GM12878 (cell line): ENCODE measurements at regions not wholly inside any gene's neighbourhood (a gene's known extent, or its start where the extent isn't known, plus 50 kb on each side); places are given as distances from the start of the nearest gene placed in this dataset.

Experiments
- ATAC-seq: fragments of 200-7000 bp; cut with Tn5 transposase; 3 replicates; pipeline ENCODE4 v1.9.1; 2020; ENCODE audit warnings: mild to moderate bottlenecking, moderate library complexity
- BruUV-seq: library from RNA; stranded (reverse); fragments of 400-500 nt; replicated peaks from 2 replicates; lab custom pipeline; 2021; lab: Mats Ljungman, UMichigan
- CTCF ChIA-PET: fragments of 300-600 bp; sonication (Branson Sonifier 250); formaldehyde crosslinking; extraction: SDS; loops from one replicate; lab custom pipeline; 2021; ENCODE audit warnings: inconsistent platforms; lab: Yijun Ruan, JAX
- POLR2A ChIA-PET: fragments of 350-600 bp; formaldehyde crosslinking; extraction: SDS; loops from one replicate; lab custom pipeline; 2021; ENCODE audit warnings: inconsistent platforms; lab: Charles Lee
- RAD21 ChIA-PET: fragments of 300-600 bp; sonication (Branson Sonifier 250); formaldehyde crosslinking; loops from one replicate; lab custom pipeline; 2023; ENCODE audit warnings: antibody characterized with exemption; ENCODE audit not compliant: unreplicated experiment; lab: Charles Lee
- SMC1A ChIA-PET: fragments of 300-600 bp; sonication (Branson Sonifier 250); formaldehyde crosslinking; loops from one replicate; lab custom pipeline; 2023; ENCODE audit not compliant: unreplicated experiment, uncharacterized antibody; lab: Charles Lee
- DNase-seq: peaks from one replicate; pipeline ENCODE4 v3.0.0-alpha.2; 2011; ENCODE audit warnings: low read depth, low spot score
- FAIRE-seq: peaks from 3 replicates; lab custom pipeline; 2011; peaks lifted over from hg19 to GRCh38; lab: Jason Lieb, UNC
- H2AFZ ChIP-seq: 2 replicates; pipeline ENCODE4 v1.6.0; 2011; ENCODE audit warnings: low read depth, low read length, control low read depth; ENCODE audit not compliant: control insufficient read depth
- H3K27ac ChIP-seq: 2 replicates; pipeline ENCODE4 v1.5.1; 2011; ENCODE audit warnings: control low read depth; ENCODE audit not compliant: control insufficient read depth, insufficient read depth
- H3K27me3 ChIP-seq, 2 experiments: replicated peaks in 1 of 2; 2 replicates each; pipeline versions ENCODE4 v1.6.0 to v1.6.1; 2011; ENCODE audit warnings: low read length in 1 of 2; ENCODE audit not compliant: control insufficient read depth in 2 of 2, insufficient read depth in 2 of 2
- H3K36me3 ChIP-seq, 2 experiments: 2 replicates each; pipeline ENCODE4 v1.5.1; 2011; ENCODE audit warnings: low read length in 1 of 2; ENCODE audit not compliant: control insufficient read depth in 2 of 2, insufficient read depth in 2 of 2
- H3K4me1 ChIP-seq: 2 replicates; pipeline ENCODE4 v1.6.1; 2011; ENCODE audit warnings: mild to moderate bottlenecking, low read length, moderate library complexity, mixed read lengths; ENCODE audit not compliant: control insufficient read depth, insufficient read depth
- H3K4me2 ChIP-seq: 2 replicates; pipeline ENCODE4 v1.6.0; 2011; ENCODE audit warnings: control low read depth; ENCODE audit not compliant: control insufficient read depth, insufficient read depth
- H3K4me3 ChIP-seq: fragments of 200-600 bp; sonication (generic); 2 replicates; pipeline ENCODE4 v1.5.1; 2016
- H3K79me2 ChIP-seq: 2 replicates; pipeline ENCODE4 v1.6.0; 2011; ENCODE audit warnings: low read length; ENCODE audit not compliant: control insufficient read depth, insufficient read depth
- H3K9ac ChIP-seq: 2 replicates; pipeline ENCODE4 v1.8.0; 2011; ENCODE audit warnings: low read length, control low read depth, mixed read lengths; ENCODE audit not compliant: control insufficient read depth, insufficient read depth
- H3K9me3 ChIP-seq: replicated peaks from 3 replicates; pipeline ENCODE4 v1.5.1; 2011; ENCODE audit warnings: mild to moderate bottlenecking, low read length; ENCODE audit not compliant: control insufficient read depth, insufficient read depth
- H4K20me1 ChIP-seq: 2 replicates; pipeline ENCODE4 v1.6.0; 2011; ENCODE audit not compliant: control insufficient read depth, insufficient read depth
- ATF2 ChIP-seq: IDR thresholded peaks from 2 replicates; pipeline ENCODE4 v1.6.1; 2012; ENCODE audit warnings: low read length, inconsistent platforms
- ATF3 ChIP-seq: IDR thresholded peaks from 2 replicates; pipeline ENCODE4 v1.6.1; 2011; ENCODE audit warnings: low read depth, mild to moderate bottlenecking, low read length, moderate library complexity, borderline replicate concordance; ENCODE audit errors: extremely low read depth
- ATF7 ChIP-seq: fragments of 450-650 bp; IDR thresholded peaks from 2 replicates; pipeline ENCODE4 v1.6.1; 2016; ENCODE audit warnings: low read depth, mild to moderate bottlenecking
- BACH1 ChIP-seq: fragments of 450-650 bp; IDR thresholded peaks from 2 replicates; pipeline ENCODE4 v1.6.1; 2017; ENCODE audit warnings: mild to moderate bottlenecking, borderline replicate concordance
- CEBPB ChIP-seq, 2 experiments: fragments of 150-350 bp in 1 of 2; IDR thresholded peaks; 2 replicates each; pipeline ENCODE4 v1.6.1; 2012 to 2014; ENCODE audit warnings: low read depth in 2 of 2, low read length in 2 of 2, borderline replicate concordance in 1 of 2, inconsistent platforms in 1 of 2
- CHD2 ChIP-seq: IDR thresholded peaks from 2 replicates; pipeline ENCODE4 v1.6.1; 2011; ENCODE audit warnings: low read depth, low read length, improper control_type of control experiment, borderline replicate concordance
- GATAD2B ChIP-seq: fragments of 450-650 bp; conservative IDR thresholded peaks from 2 replicates; pipeline ENCODE4 v1.6.1; 2017; ENCODE audit warnings: low read depth, mild to moderate bottlenecking, moderate library complexity
- MYC ChIP-seq: IDR thresholded peaks from 2 replicates; pipeline ENCODE4 v1.6.1; 2011; ENCODE audit warnings: mild to moderate bottlenecking, low read length, moderate library complexity, inconsistent platforms; ENCODE audit not compliant: insufficient read depth, insufficient replicate concordance, insufficient read length, severe bottlenecking
- NR2C1 ChIP-seq: fragments of 450-650 bp; IDR thresholded peaks from 2 replicates; pipeline ENCODE4 v1.6.1; 2017; ENCODE audit warnings: antibody characterized with exemption, mild to moderate bottlenecking, moderate library complexity
- PAX5 ChIP-seq: IDR thresholded peaks from 2 replicates; pipeline ENCODE4 v1.6.1; 2011; ENCODE audit warnings: low read depth, low read length, borderline replicate concordance
- POLR2A ChIP-seq: IDR thresholded peaks from 2 replicates; pipeline ENCODE4 v1.6.1; 2011; ENCODE audit warnings: low read depth, mild to moderate bottlenecking, low read length
- RBBP5 ChIP-seq: fragments of 200-600 bp; sonication (generic); conservative IDR thresholded peaks from 2 replicates; pipeline ENCODE4 v1.6.1; 2016
- REST ChIP-seq: IDR thresholded peaks from 2 replicates; pipeline ENCODE4 v1.6.1; 2012; ENCODE audit warnings: mild to moderate bottlenecking, low read depth, low read length
- RFX5 ChIP-seq: IDR thresholded peaks from 2 replicates; pipeline ENCODE4 v1.6.1; 2011; ENCODE audit warnings: low read depth, low read length, improper control_type of control experiment
- SIN3A ChIP-seq: IDR thresholded peaks from 2 replicates; pipeline ENCODE4 v1.6.1; 2012; ENCODE audit warnings: low read depth, low read length, improper control_type of control experiment
- YY1 ChIP-seq: IDR thresholded peaks from 2 replicates; pipeline ENCODE4 v1.6.1; 2011; ENCODE audit warnings: low read depth, mild to moderate bottlenecking, low read length
- in situ Hi-C: fragments of 300-500 bp; cut with MboI; formaldehyde crosslinking; loops from 9 replicates; pipeline ENCODE4 v1.14.3; 2018; ENCODE audit warnings: mixed read lengths
- intact Hi-C: fragments of 100-400 bp; cut with micrococcal nuclease; formaldehyde crosslinking; loops from one replicate; pipeline ENCODE4 v1.14.2; 2022; ENCODE audit not compliant: unreplicated experiment
- TF ChIP-seq, protein P1 (sequence below): fragments of 450-650 bp; IDR thresholded peaks from 2 replicates; pipeline ENCODE4 v1.6.1; 2017; ENCODE audit warnings: borderline replicate concordance
- TF ChIP-seq, protein P2 (sequence below): IDR thresholded peaks from 2 replicates; pipeline ENCODE4 v1.6.1; 2012; ENCODE audit warnings: low read depth, low read length, improper control_type of control experiment

- Histone ChIP-seq H3K4me2 (no peak overlapping the region), H3K9me3 (no peaks in the 10 kb centered on the region), H3K27me3 (no peaks in the 10 kb centered on the region), H3K4me1 (no peaks in the 10 kb centered on the region), H4K20me1 (no peaks in the 10 kb centered on the region), H3K9ac (no peak overlapping the region), H3K27ac (no peak overlapping the region), H3K36me3 (no peaks in the 10 kb centered on the region), H3K79me2 (no peaks in the 10 kb centered on the region), H3K4me3 (no peak overlapping the region)
- FAIRE-seq (no peak), ATAC-seq (no peak)
- ChIA-PET SMC1A (no interaction called here), RAD21 (no interaction called here), POLR2A (no interaction called here)
- intact Hi-C loops, result no loop called here
- in situ Hi-C loops, result no loop called here
- no TSS peak for BruUV-seq
- TF ChIP-seq, protein P1, sequence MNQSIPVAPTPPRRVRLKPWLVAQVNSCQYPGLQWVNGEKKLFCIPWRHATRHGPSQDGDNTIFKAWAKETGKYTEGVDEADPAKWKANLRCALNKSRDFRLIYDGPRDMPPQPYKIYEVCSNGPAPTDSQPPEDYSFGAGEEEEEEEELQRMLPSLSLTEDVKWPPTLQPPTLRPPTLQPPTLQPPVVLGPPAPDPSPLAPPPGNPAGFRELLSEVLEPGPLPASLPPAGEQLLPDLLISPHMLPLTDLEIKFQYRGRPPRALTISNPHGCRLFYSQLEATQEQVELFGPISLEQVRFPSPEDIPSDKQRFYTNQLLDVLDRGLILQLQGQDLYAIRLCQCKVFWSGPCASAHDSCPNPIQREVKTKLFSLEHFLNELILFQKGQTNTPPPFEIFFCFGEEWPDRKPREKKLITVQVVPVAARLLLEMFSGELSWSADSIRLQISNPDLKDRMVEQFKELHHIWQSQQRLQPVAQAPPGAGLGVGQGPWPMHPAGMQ, result no peak
- TF ChIP-seq RFX5, result no peak
- no peak for TF ChIP-seq NR2C1
- TF ChIP-seq, protein P2, sequence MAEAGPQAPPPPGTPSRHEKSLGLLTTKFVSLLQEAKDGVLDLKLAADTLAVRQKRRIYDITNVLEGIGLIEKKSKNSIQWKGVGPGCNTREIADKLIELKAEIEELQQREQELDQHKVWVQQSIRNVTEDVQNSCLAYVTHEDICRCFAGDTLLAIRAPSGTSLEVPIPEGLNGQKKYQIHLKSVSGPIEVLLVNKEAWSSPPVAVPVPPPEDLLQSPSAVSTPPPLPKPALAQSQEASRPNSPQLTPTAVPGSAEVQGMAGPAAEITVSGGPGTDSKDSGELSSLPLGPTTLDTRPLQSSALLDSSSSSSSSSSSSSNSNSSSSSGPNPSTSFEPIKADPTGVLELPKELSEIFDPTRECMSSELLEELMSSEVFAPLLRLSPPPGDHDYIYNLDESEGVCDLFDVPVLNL, result no peak
- no peak for TF ChIP-seq RBBP5
- TF ChIP-seq ATF2, result no peak
- TF ChIP-seq GATAD2B, result no peak
- no peak for TF ChIP-seq PAX5
- no peak for TF ChIP-seq REST
- TF ChIP-seq ATF7, result no peak
- no peak for TF ChIP-seq CEBPB (IDR thresholded peaks at IDR 0.05; ENCODE audit: borderline replicate concordance in 1 of 2, low read depth in 2 of 2, low read length in 2 of 2)
- TF ChIP-seq MYC, result no peak
- no peak for TF ChIP-seq ATF3
- no peak for TF ChIP-seq BACH1
- no peak for TF ChIP-seq YY1
- no peak for TF ChIP-seq POLR2A
- TF ChIP-seq CHD2, result no peak
- TF ChIP-seq SIN3A, result no peak
- TF ChIP-seq, all 136 proteins: peak for 0
- DNase-seq, result no peak
- CTCF ChIA-PET, result no interaction called here
- no peak overlapping the region for H2AFZ ChIP-seq
These were observed 1028.7 kb downstream of the TYW1 start for GRCh38 chr7:68025369-68025768.
